Left renal cortex interstitium (tissue), 4 donors: ENCODE measurements at regions not wholly inside any gene's neighbourhood (a gene's known extent, or its start where the extent isn't known, plus 50 kb on each side); places are given as distances from the start of the nearest gene placed in this dataset.

Source experiments
- DNase-seq, 4 donors: peaks; one replicate each; pipeline ENCODE4 v3.0.0-alpha.2; 2013; ENCODE audit warnings: low read depth in 4 of 4, low spot score in 2 of 4, missing footprints in 1 of 4

DNA sequence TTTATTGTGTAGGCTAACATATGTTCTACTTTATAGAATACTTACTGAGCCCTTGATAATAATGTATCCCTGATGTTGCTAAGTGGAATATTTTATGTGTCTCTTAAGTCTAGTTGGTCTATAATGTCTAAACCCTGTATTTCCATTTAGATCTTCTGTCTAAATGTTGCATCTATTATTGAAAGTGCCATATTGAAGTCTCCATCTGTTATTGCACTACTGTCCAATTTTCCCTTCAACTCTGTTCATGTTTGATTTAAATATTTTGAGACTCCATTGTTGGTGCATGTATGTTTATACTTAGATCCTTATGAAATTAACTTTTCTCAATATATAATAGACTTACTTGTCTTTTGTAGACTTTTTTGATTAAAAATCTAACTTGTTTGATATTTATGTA is 924.5 kb upstream of the KCND2 start:
- DNase-seq = no peak

GRCh38 chr7:119350334-119350733 is 922.6 kb upstream of the KCND2 start:
- DNase-seq = no peak

DNA sequence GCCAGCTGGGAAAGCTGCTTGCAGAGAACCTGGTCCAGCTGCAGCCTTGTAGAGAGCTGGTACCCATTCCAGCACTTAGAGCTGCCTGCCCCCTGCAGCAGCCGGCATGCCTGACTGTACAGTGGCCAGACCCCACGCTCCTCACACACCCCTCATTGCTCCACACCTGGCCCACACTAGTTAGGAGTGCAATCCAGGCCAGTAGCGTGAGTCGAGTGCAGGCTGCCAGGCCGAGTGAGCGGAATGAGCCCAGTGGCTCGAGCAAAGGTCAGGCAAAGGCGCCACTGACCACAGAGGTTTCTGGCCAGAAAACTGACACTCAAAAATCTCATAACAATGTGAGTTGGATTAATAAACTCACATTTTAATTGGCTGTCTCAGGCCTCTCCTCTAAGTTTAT is 921.7 kb upstream of the KCND2 start:
- DNase-seq = no peak

GRCh38 chr7:119374436-119374835 is 898.5 kb upstream of the KCND2 start:
- DNase-seq = no peak

DNA sequence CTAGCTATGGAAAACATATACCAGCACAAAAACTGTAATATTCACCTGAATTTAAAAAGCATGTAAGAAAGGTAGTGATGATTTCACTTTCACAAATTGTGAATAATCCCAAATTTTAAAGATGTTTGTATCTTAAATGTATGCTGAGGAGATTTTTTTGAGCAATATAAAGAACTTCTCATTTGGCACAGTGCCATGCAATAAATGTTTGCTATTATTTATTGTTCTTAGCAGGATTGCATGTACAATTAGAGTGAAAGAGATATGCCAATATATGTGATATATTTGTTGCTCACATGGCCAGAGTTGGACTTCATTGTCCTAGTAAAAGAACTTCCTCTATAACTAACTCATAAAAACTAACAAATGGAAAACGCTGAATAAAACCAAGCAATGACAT is 895.1 kb upstream of the KCND2 start:
- DNase-seq = no peak

DNA sequence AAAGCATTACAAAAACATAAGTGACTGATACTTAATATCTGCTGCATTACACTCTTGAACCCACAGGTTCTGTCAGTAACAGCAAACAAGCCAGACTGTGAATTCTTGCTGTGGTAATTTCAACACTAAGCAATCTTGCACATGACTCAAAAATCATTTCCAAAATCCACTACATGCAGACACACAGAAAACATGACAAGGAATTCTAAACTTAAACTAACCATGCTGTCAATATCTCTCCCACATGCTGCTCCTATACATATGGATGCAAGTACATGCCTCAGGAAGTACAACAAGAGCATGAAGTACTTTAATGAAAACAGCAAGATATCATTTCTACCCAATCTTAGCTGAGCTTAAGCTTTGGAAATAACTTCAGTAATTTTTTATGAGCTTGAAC is 890.2 kb upstream of the KCND2 start:
- no peak for DNase-seq

GRCh38 chr7:119395024-119395423 is 878.0 kb upstream of the KCND2 start:
- DNase-seq = no peak

DNA sequence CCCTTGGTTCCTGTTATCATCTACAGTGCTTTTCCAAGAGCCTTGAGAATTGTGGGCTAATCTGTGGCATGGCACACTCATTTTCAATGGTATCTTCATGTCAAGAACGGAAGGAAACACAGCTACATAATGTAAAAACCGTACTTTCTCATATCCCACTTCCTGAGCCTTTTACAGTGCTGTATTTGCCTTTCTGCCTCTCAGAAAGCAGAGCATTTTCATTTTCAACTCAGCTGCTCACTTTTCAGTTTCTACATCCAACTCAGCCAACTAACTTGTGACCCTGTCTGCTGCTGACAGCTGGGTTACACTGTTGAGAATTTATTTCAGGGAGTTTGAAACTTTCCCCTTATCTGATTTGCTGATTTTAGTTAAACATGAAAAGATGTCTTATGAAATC is 875.8 kb upstream of the KCND2 start:
- DNase-seq = no peak

DNA sequence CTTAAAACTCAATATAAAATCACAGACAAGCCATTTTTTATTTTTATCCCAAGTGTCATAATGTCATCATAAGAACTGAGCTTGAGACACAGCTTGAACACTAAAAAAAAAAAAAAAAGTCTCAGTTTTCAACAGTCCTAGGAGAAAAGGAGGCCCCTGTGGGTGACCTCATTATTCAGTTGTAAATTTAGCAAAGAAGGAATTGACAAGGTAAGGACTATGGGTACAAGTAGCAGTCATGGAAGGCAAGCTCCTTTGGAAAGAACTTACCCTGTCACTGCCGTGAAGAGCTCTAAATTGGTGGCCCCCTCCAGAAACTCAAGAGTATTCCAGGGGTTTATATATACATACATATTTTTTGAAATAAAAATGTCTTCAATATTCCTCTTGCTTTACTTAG is 864.4 kb upstream of the KCND2 start:
- no peak for DNase-seq

GRCh38 chr7:119413314-119413805 is 859.6 kb upstream of the KCND2 start:
- no peak for DNase-seq

GRCh38 chr7:119415682-119416081 is 857.3 kb upstream of the KCND2 start:
- no peak for DNase-seq

DNA sequence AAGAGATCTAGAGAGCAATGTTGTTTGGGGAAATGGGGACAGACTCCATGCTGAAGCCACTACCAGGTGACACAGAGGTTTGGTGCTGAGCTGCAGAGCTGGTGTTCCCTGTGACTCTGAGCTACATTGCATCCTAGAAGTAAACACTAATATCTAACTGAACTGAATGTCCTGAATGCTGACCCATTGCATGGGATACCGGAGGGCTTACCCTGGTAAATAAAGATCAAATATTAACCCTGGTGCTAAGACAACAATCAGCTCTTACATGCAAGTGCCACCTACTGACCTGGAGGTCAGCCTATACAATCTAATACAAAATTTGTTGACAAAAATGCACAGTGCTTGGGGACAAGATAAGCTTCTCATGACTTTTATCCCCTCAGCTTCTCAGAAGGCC is 851.3 kb upstream of the KCND2 start:
- no peak for DNase-seq

DNA sequence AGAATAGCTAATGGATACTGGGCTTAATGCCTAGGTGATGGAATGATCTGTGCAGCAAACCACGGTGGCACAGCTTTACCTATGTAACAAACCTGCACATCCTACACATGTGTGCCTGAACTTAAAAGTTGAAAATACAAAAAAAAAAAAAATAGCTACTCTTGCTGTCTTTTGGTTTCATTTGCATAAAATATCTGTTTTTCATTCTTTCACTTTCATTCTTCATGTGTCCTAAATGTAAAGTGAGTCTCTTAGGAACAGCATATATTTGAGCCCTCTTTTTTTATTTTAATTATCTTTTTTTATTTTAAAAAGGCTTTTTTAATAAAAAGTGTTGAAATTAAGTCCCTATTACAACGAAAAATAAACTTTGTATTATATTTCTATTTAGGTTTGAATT is 836.1 kb upstream of the KCND2 start:
- no peak for DNase-seq

DNA sequence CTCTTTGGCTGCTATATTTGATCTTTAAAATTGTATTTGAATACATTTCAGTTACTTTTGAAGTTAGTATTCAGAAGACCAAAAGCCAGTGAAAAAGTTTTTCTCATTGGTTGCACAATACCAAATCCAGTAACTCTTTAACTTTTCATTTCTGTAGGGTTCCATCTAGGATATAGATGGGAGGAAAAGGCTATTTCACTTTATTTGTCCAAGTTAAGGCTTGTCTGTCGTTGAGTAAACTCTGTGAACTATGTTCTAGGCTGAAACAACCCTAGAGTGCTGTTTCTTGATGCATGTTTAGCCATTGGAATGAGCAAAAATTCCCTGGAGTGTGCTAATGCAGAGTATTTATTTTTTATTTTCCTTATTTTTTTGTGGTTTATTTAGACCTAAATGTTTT is 834.7 kb upstream of the KCND2 start:
- no peak for DNase-seq

- DNase-seq = no peak
Measured at GRCh38 chr7:119439192-119439591, 833.8 kb upstream of the KCND2 start.

DNA sequence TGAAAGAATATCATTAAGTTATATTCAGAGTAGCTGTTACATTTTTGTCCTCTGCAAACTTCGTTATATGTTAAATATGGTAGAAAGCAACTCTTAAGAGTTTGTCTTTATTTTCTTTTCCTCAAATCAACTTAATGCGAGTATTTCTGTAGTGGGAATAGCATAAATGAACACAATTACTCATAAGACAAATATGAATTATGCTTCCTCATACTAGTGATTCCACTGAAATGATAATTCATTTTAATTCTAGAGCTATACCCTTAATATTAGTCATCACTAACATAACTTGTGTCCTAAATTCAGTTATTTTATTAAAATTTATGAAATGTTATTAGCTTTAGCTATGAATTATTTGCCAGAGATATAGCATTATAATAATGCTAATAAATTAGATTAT is 820.6 kb upstream of the KCND2 start:
- no peak for DNase-seq

DNA sequence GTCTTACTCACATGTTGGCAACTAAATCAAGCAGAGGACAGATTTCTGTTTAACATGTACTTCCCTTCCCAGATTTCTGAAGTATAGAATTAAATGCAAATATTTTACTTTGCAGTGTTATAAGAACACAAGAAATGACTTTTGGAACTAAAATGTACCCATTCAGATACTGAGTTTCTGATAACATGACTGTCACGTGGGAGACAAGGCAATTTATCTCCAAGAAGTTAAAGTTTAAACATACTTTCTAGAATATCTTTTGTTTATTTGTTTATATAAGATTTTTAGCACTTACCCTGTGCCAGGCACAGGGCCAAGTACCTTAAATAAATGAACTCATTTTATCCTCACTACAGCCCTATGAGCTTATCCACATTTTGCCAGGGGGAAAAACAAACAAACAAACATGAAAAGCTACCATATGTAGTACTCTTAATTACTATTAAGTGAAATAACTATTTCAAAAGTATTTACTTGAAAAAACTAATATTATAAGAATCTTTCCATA is 807.1 kb upstream of the KCND2 start:
- DNase-seq = no peak

DNA sequence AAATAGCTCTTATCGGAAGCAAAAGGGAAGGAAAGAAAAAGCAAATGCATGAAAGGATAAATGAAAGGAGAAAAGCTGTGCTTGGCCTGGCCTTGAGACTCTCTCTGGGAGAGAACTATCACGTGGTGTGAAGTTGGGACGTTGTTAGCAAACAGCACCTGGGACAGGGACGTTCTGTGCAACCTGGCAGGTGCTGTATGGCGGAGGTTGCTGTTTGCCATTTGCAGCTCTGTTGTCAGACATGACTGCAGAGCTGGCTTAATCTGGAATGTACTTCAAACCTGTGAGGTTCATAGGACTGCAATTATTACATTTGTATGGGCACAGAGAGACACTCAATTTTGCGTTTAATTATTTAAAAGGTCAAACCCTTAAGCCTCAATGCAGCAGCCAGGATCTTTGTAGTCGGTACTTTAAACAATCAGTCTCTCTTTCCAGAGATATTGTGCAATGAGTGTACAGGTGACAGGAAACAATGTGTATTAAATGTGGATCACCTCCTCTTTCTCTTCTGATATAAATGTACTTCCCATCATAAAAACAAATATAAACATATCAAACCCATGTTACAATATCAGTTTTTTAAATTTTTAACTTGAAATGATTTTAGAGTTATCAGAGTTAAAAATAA is 800.5 kb upstream of the KCND2 start:
- no peak for DNase-seq

DNA sequence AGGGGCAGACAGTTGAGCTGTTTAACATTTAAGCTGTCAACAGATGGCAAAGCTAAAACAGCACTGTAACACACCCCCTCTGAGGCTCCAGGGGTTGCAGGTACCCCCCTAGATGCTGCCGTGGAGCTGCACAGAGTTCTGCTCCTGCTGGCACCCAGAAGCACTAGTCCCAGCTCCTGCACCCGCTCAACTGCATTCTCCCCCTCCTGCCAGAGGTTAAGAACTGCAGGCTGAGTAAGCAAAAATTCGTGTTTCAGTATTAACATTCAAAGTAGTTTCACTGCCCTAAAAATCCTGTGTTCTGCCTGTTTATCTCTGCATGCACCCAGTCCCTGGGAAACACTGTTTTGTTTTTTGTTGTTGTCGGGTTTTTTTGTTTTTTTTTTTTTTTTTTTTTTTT is 790.8 kb upstream of the KCND2 start:
- DNase-seq = no peak

- DNase-seq = no peak
Measured at GRCh38 chr7:119482671-119483070, 790.3 kb upstream of the KCND2 start.

GRCh38 chr7:119483364-119483763 is 789.6 kb upstream of the KCND2 start:
- no peak for DNase-seq

- no peak for DNase-seq
Measured at GRCh38 chr7:119514326-119514725, 758.6 kb upstream of the KCND2 start.

GRCh38 chr7:119515214-119515613 is 757.8 kb upstream of the KCND2 start:
- DNase-seq = no peak
